HepG2 (cell line): ENCODE measurements at regions not wholly inside any gene's neighbourhood (a gene's known extent, or its start where the extent isn't known, plus 50 kb on each side); places are given as distances from the start of the nearest gene placed in this dataset.
A peak's percentile ranks its signal among the peaks of the same experiment; 100 is the strongest.

Experiments used
- ATAC-seq: fragments of 200-7000 bp; cut with Tn5 transposase; 3 replicates; pipeline ENCODE4 v1.9.1; 2020; ENCODE audit warnings: mild to moderate bottlenecking, moderate library complexity
- BruUV-seq: library from RNA; stranded (reverse); fragments of 400-500 nt; replicated peaks from 2 replicates; lab custom pipeline; 2021; lab: Mats Ljungman, UMichigan
- CTCF ChIA-PET: fragments of 300-600 bp; formaldehyde crosslinking; extraction: SDS; loops from one replicate; lab custom pipeline; 2021; ENCODE audit warnings: low total read pairs, inconsistent platforms, low intra/inter-chr PET ratio; lab: Yijun Ruan, JAX
- POLR2A ChIA-PET: fragments of 350-600 bp; sonication (Branson Sonifier 250); formaldehyde crosslinking; loops from one replicate; lab custom pipeline; 2020; ENCODE audit warnings: antibody characterized with exemption, inconsistent platforms; lab: Yijun Ruan, JAX
- DNase-seq: peaks from one replicate; pipeline ENCODE4 v3.0.0-alpha.2; 2015; ENCODE audit warnings: low spot score
- FAIRE-seq: peaks from 3 replicates; lab custom pipeline; 2011; peaks lifted over from hg19 to GRCh38; lab: Jason Lieb, UNC
- H2AFZ ChIP-seq: one replicate; pipeline ENCODE4 v1.6.1; 2011; ENCODE audit warnings: low read length, inconsistent platforms
- H3K27ac ChIP-seq: fragments of 300-600 bp; 3 replicates; pipeline ENCODE4 v1.8.0; 2011; ENCODE audit warnings: mixed run types, mild to moderate bottlenecking, mixed read lengths, low read length, inconsistent platforms; ENCODE audit not compliant: insufficient read depth; ENCODE audit errors: extremely low read length
- H3K27me3 ChIP-seq, 2 experiments: fragments of 200-600 bp in 1 of 2; 2 replicates in 1 of 2; 3 replicates in 1 of 2; pipeline versions ENCODE4 v1.6.0 to v1.8.0; 2011; ENCODE audit warnings: low read length in 2 of 2, mild to moderate bottlenecking in 2 of 2, moderate library complexity in 2 of 2, inconsistent platforms in 1 of 2; ENCODE audit not compliant: insufficient read depth in 2 of 2, control insufficient read depth in 1 of 2
- H3K36me3 ChIP-seq, 2 experiments: fragments of 200-600 bp in 1 of 2; replicated peaks in 1 of 2; 2 replicates in 1 of 2; 3 replicates in 1 of 2; pipeline versions ENCODE4 v1.5.1 to v1.8.0; 2011; ENCODE audit warnings: low read length in 2 of 2, inconsistent platforms in 1 of 2; ENCODE audit not compliant: insufficient read depth in 2 of 2, control insufficient read depth in 1 of 2
- H3K4me1 ChIP-seq: 2 replicates; pipeline ENCODE4 v1.5.1; 2012; ENCODE audit warnings: low read length, inconsistent platforms; ENCODE audit not compliant: insufficient read depth
- H3K4me2 ChIP-seq: 2 replicates; pipeline ENCODE4 v1.6.0; 2011; ENCODE audit warnings: low read depth, low read length, inconsistent platforms
- H3K4me3 ChIP-seq, 3 experiments: fragments of 200-600 bp in 1 of 3; sonication (generic), shearing (Covaris generic) in 1 of 3; replicated peaks in 1 of 3; 2 replicates each; pipeline ENCODE4 v1.5.1; 2011 to 2016; ENCODE audit warnings: low read length in 3 of 3, inconsistent platforms in 2 of 3, low read depth in 2 of 3, mild to moderate bottlenecking in 2 of 3, control low read depth in 1 of 3, mixed read lengths in 1 of 3; ENCODE audit not compliant: insufficient read depth in 1 of 3
- H3K79me2 ChIP-seq: one replicate; pipeline ENCODE4 v1.6.1; 2011; ENCODE audit warnings: low read length, inconsistent platforms; ENCODE audit not compliant: insufficient read depth
- H3K9ac ChIP-seq: 2 replicates; pipeline ENCODE4 v1.6.0; 2011; ENCODE audit warnings: mild to moderate bottlenecking, low read depth, low read length, inconsistent platforms; ENCODE audit not compliant: insufficient read depth
- H3K9me3 ChIP-seq: 2 replicates; pipeline ENCODE4 v1.5.1; 2012; ENCODE audit warnings: mild to moderate bottlenecking, low read length
- H4K20me1 ChIP-seq: 2 replicates; pipeline ENCODE4 v1.6.0; 2011; ENCODE audit warnings: inconsistent platforms, mild to moderate bottlenecking, low read length, moderate library complexity; ENCODE audit not compliant: insufficient read depth
- AKAP8 ChIP-seq: sonication (generic); formaldehyde crosslinking; IDR thresholded peaks from 2 replicates; pipeline ENCODE4 v1.5.1; 2020; ENCODE audit warnings: mild to moderate bottlenecking, missing genetic modification reagents
- ATF7 ChIP-seq, 2 experiments: fragments of 450-650 bp in 1 of 2; sonication (generic) in 1 of 2; formaldehyde crosslinking in 1 of 2; IDR thresholded peaks; 2 replicates each; pipeline versions ENCODE4 v1.4.0 to v1.6.1; 2016 to 2020; ENCODE audit warnings: antibody characterized with exemption in 1 of 2, mild to moderate bottlenecking in 1 of 2, missing genetic modification reagents in 1 of 2
- CC2D1A ChIP-seq: sonication (generic); formaldehyde crosslinking; IDR thresholded peaks from 2 replicates; pipeline ENCODE4 v1.8.1; 2023; ENCODE audit warnings: mild to moderate bottlenecking, missing genetic modification reagents
- CREB1 ChIP-seq, 2 experiments: fragments of 450-650 bp in 1 of 2; IDR thresholded peaks; 2 replicates each; pipeline ENCODE4 v1.6.1; 2016 to 2017; ENCODE audit warnings: control low read depth in 1 of 2, mild to moderate bottlenecking in 1 of 2, missing compliant biosample characterization in 1 of 2, missing genetic modification characterization in 1 of 2
- ESRRA ChIP-seq: sonication (generic); formaldehyde crosslinking; IDR thresholded peaks from 2 replicates; pipeline ENCODE4 v1.5.1; 2020; ENCODE audit warnings: mild to moderate bottlenecking, low read depth, missing genetic modification reagents
- JARID2 ChIP-seq: sonication (generic); formaldehyde crosslinking; IDR thresholded peaks from 2 replicates; pipeline ENCODE4 v1.8.1; 2023; ENCODE audit warnings: missing genetic modification reagents, inconsistent platforms; ENCODE audit not compliant: insufficient replicate concordance
- JUNB ChIP-seq: sonication (generic); formaldehyde crosslinking; IDR thresholded peaks from 2 replicates; pipeline ENCODE4 v1.8.0; 2022; ENCODE audit warnings: missing genetic modification reagents, mild to moderate bottlenecking, borderline replicate concordance
- MXD4 ChIP-seq: IDR thresholded peaks from 2 replicates; pipeline ENCODE4 v1.6.1; 2016; ENCODE audit warnings: mild to moderate bottlenecking, missing biosample characterization, missing genetic modification reagents
- NCOR1 ChIP-seq: fragments of 200-600 bp; sonication (generic); IDR thresholded peaks from 2 replicates; pipeline ENCODE4 v1.7.0; 2017; ENCODE audit warnings: antibody characterized with exemption, low read length, borderline replicate concordance
- NFRKB ChIP-seq: fragments of 450-650 bp; IDR thresholded peaks from 2 replicates; pipeline ENCODE4 v1.6.1; 2017
- RBAK ChIP-seq: sonication (generic); formaldehyde crosslinking; IDR thresholded peaks from 2 replicates; pipeline ENCODE4 v1.5.1; 2020; ENCODE audit warnings: mild to moderate bottlenecking, missing genetic modification reagents
- SP4 ChIP-seq: sonication (generic); formaldehyde crosslinking; IDR thresholded peaks from 2 replicates; pipeline ENCODE4 v1.8.1; 2023; ENCODE audit warnings: mild to moderate bottlenecking, missing genetic modification reagents
- ZBTB20 ChIP-seq: sonication (generic); formaldehyde crosslinking; IDR thresholded peaks from 2 replicates; pipeline ENCODE4 v1.8.1; 2023; ENCODE audit warnings: missing genetic modification reagents, low read depth, mild to moderate bottlenecking, borderline replicate concordance
- ZNF331 ChIP-seq: sonication (generic); formaldehyde crosslinking; IDR thresholded peaks from 2 replicates; pipeline ENCODE4 v1.4.0; 2020; ENCODE audit warnings: missing genetic modification reagents
- ZNF510 ChIP-seq: sonication (generic); formaldehyde crosslinking; IDR thresholded peaks from 2 replicates; pipeline ENCODE4 v1.4.0; 2020; ENCODE audit warnings: low read depth, mild to moderate bottlenecking, missing genetic modification reagents
- ZNF619 ChIP-seq: sonication (generic); formaldehyde crosslinking; IDR thresholded peaks from 2 replicates; pipeline ENCODE4 v1.4.0; 2020; ENCODE audit warnings: mild to moderate bottlenecking, missing genetic modification reagents
- ZNF674 ChIP-seq: sonication (generic); formaldehyde crosslinking; IDR thresholded peaks from 2 replicates; pipeline ENCODE4 v1.5.0; 2020; ENCODE audit warnings: low read depth, mild to moderate bottlenecking, missing genetic modification reagents
- WGBS: methylation state at CpG from one replicate; pipeline ENCODE4 v1.1.6; 2017; ENCODE audit warnings: low lambda C conversion rate; 5-methylcytosine and 5-hydroxymethylcytosine counted together
- in situ Hi-C: cut with HindIII; loops from 2 replicates; pipeline ENCODE4 v1.10.0; 2017; ENCODE audit warnings: low pct_unique_long_range_greater_than_20kb; ENCODE audit not compliant: extremely low pct_ligation_motif_present
- intact Hi-C: fragments of 100-400 bp; cut with micrococcal nuclease; formaldehyde crosslinking; loops from one replicate; pipeline ENCODE4 v1.10.0; 2022; ENCODE audit not compliant: unreplicated experiment
- TF ChIP-seq, protein P1 (sequence below): IDR thresholded peaks from 2 replicates; pipeline ENCODE4 v1.6.1; 2018; ENCODE audit warnings: missing genetic modification reagents, mild to moderate bottlenecking, missing compliant biosample characterization
- TF ChIP-seq, protein P2 (sequence below): sonication (generic); formaldehyde crosslinking; IDR thresholded peaks from 2 replicates; pipeline ENCODE4 v1.4.0; 2020; ENCODE audit warnings: missing genetic modification reagents, borderline replicate concordance

DNA sequence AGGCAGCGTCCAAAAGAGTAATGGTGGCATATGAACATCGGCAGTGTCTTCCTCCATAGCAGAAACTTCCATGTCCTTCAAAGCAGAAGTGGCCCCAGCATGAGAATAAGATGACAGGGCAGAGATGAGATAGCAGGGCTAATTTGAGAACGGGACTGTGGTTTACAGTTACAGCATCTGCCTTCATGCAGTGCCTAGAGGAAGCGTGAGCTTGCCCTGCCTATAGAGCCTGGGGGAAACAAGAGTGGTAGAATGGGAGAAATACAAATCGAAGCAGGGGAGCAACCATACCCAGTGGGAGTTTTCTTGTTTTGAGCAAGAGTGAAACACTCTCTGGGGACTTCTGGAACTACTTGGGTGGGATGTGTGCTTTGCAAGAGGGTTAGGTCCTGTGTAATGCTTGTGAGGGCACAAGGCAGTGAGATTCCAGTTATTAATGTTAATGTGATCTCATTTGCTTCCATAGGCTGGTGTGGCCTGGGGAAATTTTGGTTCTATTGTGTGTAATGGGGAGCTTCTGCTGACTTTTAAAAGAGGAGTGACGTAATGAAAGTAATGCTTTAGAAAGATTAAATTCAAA is 616.9 kb downstream of the ZIC1 start:
- CTCF ChIA-PET, result no interaction called here

DNA sequence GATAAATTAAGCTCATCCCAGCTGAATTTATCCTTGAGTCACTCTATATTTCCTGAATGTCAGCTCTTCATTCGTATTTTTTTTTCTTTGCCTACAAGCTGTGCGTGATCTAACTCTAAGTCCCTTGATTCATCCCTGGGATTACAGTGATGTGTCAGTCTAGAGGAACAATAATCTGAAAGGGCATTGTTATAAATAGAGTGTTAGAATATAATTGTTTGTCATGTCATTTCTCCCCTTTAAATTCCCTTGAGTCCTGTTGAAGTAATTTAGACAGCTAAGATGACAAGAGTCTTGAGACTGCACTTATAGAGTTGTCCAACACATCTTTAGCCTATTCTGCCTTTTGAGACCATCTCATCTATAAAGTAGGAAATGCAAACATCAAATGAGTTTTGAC is 621.8 kb downstream of the ZIC1 start:
- H3K79me2 ChIP-seq, result no peaks in the 10 kb centered on the region
- no peaks in the 10 kb centered on the region for H3K27me3 ChIP-seq
- FAIRE-seq (no peak), DNase-seq (no peak), ATAC-seq (no peak)
- no peaks in the 10 kb centered on the region for H3K4me1 ChIP-seq
- no peak overlapping the region for H3K4me3 ChIP-seq
- ChIA-PET POLR2A (no interaction called here), CTCF (no interaction called here)
- no peak overlapping the region for H3K9ac ChIP-seq
- intact Hi-C loops, result no loop called here
- no peaks in the 10 kb centered on the region for H3K9me3 ChIP-seq
- H3K27ac ChIP-seq, result no peak overlapping the region
- no peak overlapping the region for H2AFZ ChIP-seq
- no peaks in the 10 kb centered on the region for H4K20me1 ChIP-seq
- 2% methylated on average over 2 of the region's 2 CpGs for WGBS
- H3K36me3 ChIP-seq, result no peaks in the 10 kb centered on the region
- H3K4me2 ChIP-seq, result no peak overlapping the region
- BruUV-seq, result no TSS peak
- in situ Hi-C loops, result no loop called here
- TF ChIP-seq, protein P1, sequence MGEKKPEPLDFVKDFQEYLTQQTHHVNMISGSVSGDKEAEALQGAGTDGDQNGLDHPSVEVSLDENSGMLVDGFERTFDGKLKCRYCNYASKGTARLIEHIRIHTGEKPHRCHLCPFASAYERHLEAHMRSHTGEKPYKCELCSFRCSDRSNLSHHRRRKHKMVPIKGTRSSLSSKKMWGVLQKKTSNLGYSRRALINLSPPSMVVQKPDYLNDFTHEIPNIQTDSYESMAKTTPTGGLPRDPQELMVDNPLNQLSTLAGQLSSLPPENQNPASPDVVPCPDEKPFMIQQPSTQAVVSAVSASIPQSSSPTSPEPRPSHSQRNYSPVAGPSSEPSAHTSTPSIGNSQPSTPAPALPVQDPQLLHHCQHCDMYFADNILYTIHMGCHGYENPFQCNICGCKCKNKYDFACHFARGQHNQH (CRISPR knock-in tag), result no peak
- TF ChIP-seq JUNB (CRISPR knock-in tag) (no peak), NFRKB (no peak), ZNF331 (no peak), SP4 (CRISPR knock-in tag) (no peak), ZNF619 (CRISPR knock-in tag) (no peak), RBAK (CRISPR knock-in tag) (no peak), MXD4 (CRISPR knock-in tag) (no peak), ZNF510 (CRISPR knock-in tag) (no peak), JARID2 (CRISPR knock-in tag) (no peak), NCOR1 (no peak), ZBTB20 (CRISPR knock-in tag) (no peak), ESRRA (CRISPR knock-in tag) (no peak), CC2D1A (CRISPR knock-in tag) (no peak)
- TF ChIP-seq, protein P2, sequence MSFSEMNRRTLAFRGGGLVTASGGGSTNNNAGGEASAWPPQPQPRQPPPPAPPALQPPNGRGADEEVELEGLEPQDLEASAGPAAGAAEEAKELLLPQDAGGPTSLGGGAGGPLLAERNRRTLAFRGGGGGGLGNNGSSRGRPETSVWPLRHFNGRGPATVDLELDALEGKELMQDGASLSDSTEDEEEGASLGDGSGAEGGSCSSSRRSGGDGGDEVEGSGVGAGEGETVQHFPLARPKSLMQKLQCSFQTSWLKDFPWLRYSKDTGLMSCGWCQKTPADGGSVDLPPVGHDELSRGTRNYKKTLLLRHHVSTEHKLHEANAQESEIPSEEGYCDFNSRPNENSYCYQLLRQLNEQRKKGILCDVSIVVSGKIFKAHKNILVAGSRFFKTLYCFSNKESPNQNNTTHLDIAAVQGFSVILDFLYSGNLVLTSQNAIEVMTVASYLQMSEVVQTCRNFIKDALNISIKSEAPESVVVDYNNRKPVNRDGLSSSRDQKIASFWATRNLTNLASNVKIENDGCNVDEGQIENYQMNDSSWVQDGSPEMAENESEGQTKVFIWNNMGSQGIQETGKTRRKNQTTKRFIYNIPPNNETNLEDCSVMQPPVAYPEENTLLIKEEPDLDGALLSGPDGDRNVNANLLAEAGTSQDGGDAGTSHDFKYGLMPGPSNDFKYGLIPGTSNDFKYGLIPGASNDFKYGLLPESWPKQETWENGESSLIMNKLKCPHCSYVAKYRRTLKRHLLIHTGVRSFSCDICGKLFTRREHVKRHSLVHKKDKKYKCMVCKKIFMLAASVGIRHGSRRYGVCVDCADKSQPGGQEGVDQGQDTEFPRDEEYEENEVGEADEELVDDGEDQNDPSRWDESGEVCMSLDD, result no peak

More for the DNA sequence above, 616.9 kb downstream of the ZIC1 start:
- H4K20me1 ChIP-seq, result no peaks in the 10 kb centered on the region
- 21% methylated on average over 6 of the region's 6 CpGs for WGBS
- intact Hi-C loops, result no loop called here
- no peak overlapping the region for H3K27ac ChIP-seq
- ATAC-seq, result no peak
- no peaks in the 10 kb centered on the region for H3K27me3 ChIP-seq
- H3K4me1 ChIP-seq, result no peaks in the 10 kb centered on the region
- H3K9ac ChIP-seq, result no peak overlapping the region
- TF ChIP-seq CREB1 (IDR thresholded peaks at IDR 0.05) (0 out of 2 replicates have a peak, but pooled peaks have one; percentile 6), CREB1 (CRISPR knock-in tag; IDR thresholded peaks at IDR 0.05) (no peak), ATF7 (IDR thresholded peaks at IDR 0.05) (peak; percentile 79), ATF7 (CRISPR knock-in tag; IDR thresholded peaks at IDR 0.05) (no peak), AKAP8 (CRISPR knock-in tag) (no peak), ZNF674 (no peak)
- no peaks in the 10 kb centered on the region for H3K79me2 ChIP-seq
- in situ Hi-C loops, result no loop called here
- no TSS peak for BruUV-seq
- H3K36me3 ChIP-seq, result no peaks in the 10 kb centered on the region
- no peak overlapping the region for H3K4me3 ChIP-seq
- H2AFZ ChIP-seq, result no peak overlapping the region
- no peak overlapping the region for H3K4me2 ChIP-seq
- POLR2A ChIA-PET, result no interaction called here
- no peak for FAIRE-seq
- no peak for DNase-seq
- H3K9me3 ChIP-seq, result no peaks in the 10 kb centered on the region
